IPS-NIHi11 (cell line): ENCODE measurements at regions not wholly inside any gene's neighbourhood (a gene's known extent, or its start where the extent isn't known, plus 50 kb on each side); places are given as distances from the start of the nearest gene placed in this dataset.
"Not testable (repeated sequence)": the region's sequence is repeated elsewhere in the genome, so short reads cannot be mapped to it uniquely, and the experiment has no call there.

ENCODE experiments used
- DNase-seq: peaks from one replicate; pipeline ENCODE4 v3.0.0; 2012; ENCODE audit warnings: mixed read lengths, low spot score

GRCh38 chr2:209070262-209070661 is 353.6 kb upstream of the MAP2 start:
- DNase-seq = no peak

- no peak for DNase-seq
Observed at GRCh38 chr2:209073151-209073550, 350.7 kb upstream of the MAP2 start.

- DNase-seq = no peak
Observed at GRCh38 chr2:209074711-209075110, 349.1 kb upstream of the MAP2 start.

- DNase-seq = no peak
Observed at GRCh38 chr2:209076151-209076550, 347.7 kb upstream of the MAP2 start.

- peak; percentile 6 for DNase-seq
Observed at GRCh38 chr2:209086761-209087160, 337.1 kb upstream of the MAP2 start.

GRCh38 chr2:209091056-209091455 is 332.8 kb upstream of the MAP2 start:
- DNase-seq = no peak

GRCh38 chr2:209094221-209094620 is 329.6 kb upstream of the MAP2 start:
- DNase-seq = no peak

- no peak for DNase-seq
Observed at GRCh38 chr2:209095432-209095831, 328.4 kb upstream of the MAP2 start.

- DNase-seq = no peak
Observed at GRCh38 chr2:209097168-209097567, 326.7 kb upstream of the MAP2 start.

- DNase-seq = no peak
Observed at GRCh38 chr2:209102319-209102718, 321.5 kb upstream of the MAP2 start.

- peak; percentile 13 for DNase-seq
Observed at GRCh38 chr2:209113026-209113425, 310.8 kb upstream of the MAP2 start.

GRCh38 chr2:209114588-209115240 is 309.1 kb upstream of the MAP2 start:
- DNase-seq = no peak

- no peak for DNase-seq
Observed at GRCh38 chr2:209121691-209122090, 302.2 kb upstream of the MAP2 start.

- DNase-seq = no peak
Observed at GRCh38 chr2:209125291-209125690, 298.6 kb upstream of the MAP2 start.

GRCh38 chr2:209138079-209138478 is 285.8 kb upstream of the MAP2 start:
- DNase-seq = peak; percentile 10

GRCh38 chr2:209141142-209141541 is 282.7 kb upstream of the MAP2 start:
- no peak for DNase-seq

- DNase-seq = no peak
Observed at GRCh38 chr2:209141818-209142217, 282.0 kb upstream of the MAP2 start.

- DNase-seq = not testable (repeated sequence)
Observed at GRCh38 chr2:209145220-209145691, 278.6 kb upstream of the MAP2 start.

GRCh38 chr2:209145941-209146681 is 277.7 kb upstream of the MAP2 start:
- DNase-seq = peak; percentile 12

- DNase-seq = no peak
Observed at GRCh38 chr2:209146682-209147320, 277.0 kb upstream of the MAP2 start.

- DNase-seq = no peak
Observed at GRCh38 chr2:209147981-209148380, 275.9 kb upstream of the MAP2 start.

- DNase-seq = no peak
Observed at GRCh38 chr2:209160800-209161588, 262.9 kb upstream of the MAP2 start.
